Kidney (tissue), 13 donors: ENCODE measurements at regions not wholly inside any gene's neighbourhood (a gene's known extent, or its start where the extent isn't known, plus 50 kb on each side); places are given as distances from the start of the nearest gene placed in this dataset.

Experiments
- DNase-seq, 5 donors: peaks; one replicate each; pipeline ENCODE4 v3.0.0-alpha.2; 2013 to 2020
- FAIRE-seq: peaks from 2 replicates; lab custom pipeline; 2012; peaks lifted over from hg19 to GRCh38; lab: Jason Lieb, UNC
- H3K27ac ChIP-seq, 2 donors: one replicate each; pipeline ENCODE4 v1.7.0; 2013; ENCODE audit warnings: low read depth in 2 of 2, low read length in 2 of 2, inconsistent platforms in 1 of 2
- H3K27me3 ChIP-seq: one replicate; pipeline ENCODE4 v1.7.1; 2013; ENCODE audit warnings: low read length, inconsistent platforms; ENCODE audit not compliant: control insufficient read depth, insufficient read depth
- H3K36me3 ChIP-seq, 3 donors: one replicate each; pipeline versions ENCODE4 v1.7.0 to v1.7.1; 2013; ENCODE audit warnings: low read length in 3 of 3, control low read depth in 1 of 3, inconsistent platforms in 1 of 3; ENCODE audit not compliant: insufficient read depth in 3 of 3, control insufficient read depth in 2 of 3
- H3K4me1 ChIP-seq, 3 donors: one replicate each; pipeline versions ENCODE4 v1.7.0 to v1.7.1; 2013; ENCODE audit warnings: low read length in 3 of 3, inconsistent platforms in 1 of 3, low read depth in 1 of 3; ENCODE audit not compliant: control insufficient read depth in 2 of 3, insufficient read depth in 2 of 3
- H3K4me3 ChIP-seq, 3 donors: one replicate each; pipeline versions ENCODE4 v1.7.0 to v1.8.1; 2013; ENCODE audit warnings: low read length in 3 of 3, control low read depth in 1 of 3, inconsistent platforms in 1 of 3
- H3K9ac ChIP-seq, 3 donors: one replicate each; pipeline versions ENCODE4 v1.7.0 to v1.7.1; 2013; ENCODE audit warnings: low read length in 3 of 3, control low read depth in 1 of 3, inconsistent platforms in 1 of 3
- H3K9me3 ChIP-seq, 3 donors: one replicate each; pipeline versions ENCODE4 v1.7.0 to v1.7.1; 2013; ENCODE audit warnings: low read length in 3 of 3, control low read depth in 1 of 3, inconsistent platforms in 1 of 3; ENCODE audit not compliant: control insufficient read depth in 2 of 3, insufficient read depth in 1 of 3
- intact Hi-C: fragments of 100-400 bp; cut with DNase I; formaldehyde crosslinking; loops from one replicate; pipeline ENCODE4 v1.11.1; 2022
- TF ChIP-seq, protein P1 (sequence below): IDR thresholded peaks from 3 replicates; pipeline ENCODE4 v1.5.1; 2012; ENCODE audit warnings: mild to moderate bottlenecking, moderate library complexity, borderline replicate concordance; ENCODE audit not compliant: insufficient read depth; ENCODE audit errors: extremely low read depth
- donor health status: control.
- donor health status: control.
- donor health status: control.
- donor health status: control.
- donor health status: control.
- donor health status: DM: yes; HTN: yes; CAD: no.
- donor health status: Normal renal cell carcinoma (clear cell type).

DNA sequence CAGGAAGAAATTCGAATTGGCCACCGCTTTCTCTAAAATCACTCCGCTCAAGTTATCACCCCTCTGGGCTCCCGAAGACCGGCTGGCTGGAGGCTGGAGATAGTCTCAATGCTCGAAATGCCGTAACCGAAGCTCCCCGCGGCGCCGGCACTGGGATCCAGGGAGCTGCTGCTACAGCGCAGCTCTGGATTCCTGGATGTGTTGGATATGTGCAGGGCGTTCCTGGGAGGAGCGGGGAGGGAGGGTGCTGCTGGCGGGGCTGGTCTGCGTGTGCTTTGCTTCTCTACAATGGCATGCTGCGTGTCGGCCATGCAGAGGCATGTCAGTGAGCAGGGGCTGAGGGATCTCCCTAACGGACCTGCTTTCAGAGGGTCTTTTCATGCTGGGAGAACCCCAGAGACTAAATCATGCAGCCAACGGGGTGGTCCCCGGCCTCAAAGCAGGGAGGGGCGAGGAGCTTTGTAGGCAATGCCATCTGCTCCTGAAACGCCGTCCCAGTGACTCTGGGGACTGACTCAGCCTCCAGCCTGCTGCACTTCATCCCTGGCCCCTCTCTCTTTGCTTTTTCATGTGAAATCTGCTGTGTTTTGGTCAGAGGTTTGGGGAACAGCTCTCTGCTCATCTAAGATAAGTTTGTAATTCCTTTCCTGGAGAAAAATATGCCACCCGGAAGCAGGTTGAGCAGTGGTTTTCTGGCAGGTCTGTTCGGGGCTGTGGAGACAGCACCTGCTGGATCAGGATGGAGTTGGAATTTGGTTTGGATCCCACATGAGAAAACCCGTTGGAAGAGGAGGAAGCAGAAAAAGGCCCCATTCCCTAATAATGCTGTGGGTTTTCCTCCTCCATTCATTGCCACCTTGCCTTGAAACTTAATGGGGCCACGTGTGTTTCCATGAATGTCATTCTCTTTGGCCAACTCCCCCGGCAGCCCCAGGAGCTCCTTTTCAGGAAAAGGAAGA is 311.4 kb downstream of the SEC14L1 start:
- H3K4me3 ChIP-seq, result peak overlapping the region; percentile 36 to 68 (median 64)
- FAIRE-seq (no peak), DNase-seq (peak in 4 of 5 donors; percentile 82 to 89 (median 86))
- H3K9ac ChIP-seq, result peak overlapping the region in 2 of 3 donors; percentile 38 to 81
- intact Hi-C loops, result no loop called here
- H3K27me3 ChIP-seq, result no peaks in the 10 kb centered on the region
- H3K27ac ChIP-seq, result peak overlapping the region; percentile 63 to 76
- H3K9me3 ChIP-seq, result no peaks in the 10 kb centered on the region
- H3K36me3 ChIP-seq, result no peaks in the 10 kb centered on the region
- peaks cover 0 to 42% (median 31%) of the 10 kb centered on the region in 3 donors for H3K4me1 ChIP-seq
- TF ChIP-seq, protein P1, sequence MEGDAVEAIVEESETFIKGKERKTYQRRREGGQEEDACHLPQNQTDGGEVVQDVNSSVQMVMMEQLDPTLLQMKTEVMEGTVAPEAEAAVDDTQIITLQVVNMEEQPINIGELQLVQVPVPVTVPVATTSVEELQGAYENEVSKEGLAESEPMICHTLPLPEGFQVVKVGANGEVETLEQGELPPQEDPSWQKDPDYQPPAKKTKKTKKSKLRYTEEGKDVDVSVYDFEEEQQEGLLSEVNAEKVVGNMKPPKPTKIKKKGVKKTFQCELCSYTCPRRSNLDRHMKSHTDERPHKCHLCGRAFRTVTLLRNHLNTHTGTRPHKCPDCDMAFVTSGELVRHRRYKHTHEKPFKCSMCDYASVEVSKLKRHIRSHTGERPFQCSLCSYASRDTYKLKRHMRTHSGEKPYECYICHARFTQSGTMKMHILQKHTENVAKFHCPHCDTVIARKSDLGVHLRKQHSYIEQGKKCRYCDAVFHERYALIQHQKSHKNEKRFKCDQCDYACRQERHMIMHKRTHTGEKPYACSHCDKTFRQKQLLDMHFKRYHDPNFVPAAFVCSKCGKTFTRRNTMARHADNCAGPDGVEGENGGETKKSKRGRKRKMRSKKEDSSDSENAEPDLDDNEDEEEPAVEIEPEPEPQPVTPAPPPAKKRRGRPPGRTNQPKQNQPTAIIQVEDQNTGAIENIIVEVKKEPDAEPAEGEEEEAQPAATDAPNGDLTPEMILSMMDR, result no peak

DNA sequence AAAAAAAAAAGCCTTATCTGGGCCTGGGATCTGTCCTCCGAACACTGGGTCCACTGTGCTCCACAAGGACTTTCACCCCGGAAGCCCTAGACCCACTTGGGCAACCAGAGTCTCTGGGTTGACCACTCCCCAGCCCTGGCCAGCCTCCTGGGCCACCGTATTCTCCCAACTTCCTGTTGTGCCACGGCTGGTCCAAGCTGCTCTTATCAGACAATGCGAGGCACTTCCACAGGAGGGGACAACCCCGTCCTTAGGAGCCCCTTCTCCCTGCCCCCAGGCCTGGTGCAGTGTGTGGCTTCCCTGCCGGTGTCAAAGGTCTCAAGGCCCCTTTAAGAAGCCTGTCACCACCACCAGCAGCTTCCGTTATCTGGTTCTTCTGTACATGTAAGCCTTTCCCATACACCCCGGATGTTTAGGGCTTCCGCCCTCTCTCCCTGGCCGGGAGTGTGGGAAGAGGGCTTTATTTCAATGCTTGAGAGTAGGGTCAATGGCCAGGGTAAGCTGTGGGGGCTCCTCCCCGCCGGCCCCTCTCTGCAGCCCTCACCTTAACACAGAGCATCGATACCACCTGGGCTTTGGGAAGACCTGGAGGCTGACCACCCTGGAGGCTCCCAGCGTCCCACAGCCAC is 313.0 kb downstream of the SEC14L1 start:
- no peak overlapping the region for H3K9ac ChIP-seq
- no peak overlapping the region for H3K27ac ChIP-seq
- H3K27me3 ChIP-seq, result no peaks in the 10 kb centered on the region
- intact Hi-C loops, result no loop called here
- H3K4me1 ChIP-seq, result peaks cover 0 to 42% (median 31%) of the 10 kb centered on the region in 3 donors
- TF ChIP-seq, protein P1, result no peak
- FAIRE-seq (no peak), DNase-seq (no peak)
- no peak overlapping the region for H3K4me3 ChIP-seq
- H3K9me3 ChIP-seq, result no peaks in the 10 kb centered on the region
- no peaks in the 10 kb centered on the region for H3K36me3 ChIP-seq

DNA sequence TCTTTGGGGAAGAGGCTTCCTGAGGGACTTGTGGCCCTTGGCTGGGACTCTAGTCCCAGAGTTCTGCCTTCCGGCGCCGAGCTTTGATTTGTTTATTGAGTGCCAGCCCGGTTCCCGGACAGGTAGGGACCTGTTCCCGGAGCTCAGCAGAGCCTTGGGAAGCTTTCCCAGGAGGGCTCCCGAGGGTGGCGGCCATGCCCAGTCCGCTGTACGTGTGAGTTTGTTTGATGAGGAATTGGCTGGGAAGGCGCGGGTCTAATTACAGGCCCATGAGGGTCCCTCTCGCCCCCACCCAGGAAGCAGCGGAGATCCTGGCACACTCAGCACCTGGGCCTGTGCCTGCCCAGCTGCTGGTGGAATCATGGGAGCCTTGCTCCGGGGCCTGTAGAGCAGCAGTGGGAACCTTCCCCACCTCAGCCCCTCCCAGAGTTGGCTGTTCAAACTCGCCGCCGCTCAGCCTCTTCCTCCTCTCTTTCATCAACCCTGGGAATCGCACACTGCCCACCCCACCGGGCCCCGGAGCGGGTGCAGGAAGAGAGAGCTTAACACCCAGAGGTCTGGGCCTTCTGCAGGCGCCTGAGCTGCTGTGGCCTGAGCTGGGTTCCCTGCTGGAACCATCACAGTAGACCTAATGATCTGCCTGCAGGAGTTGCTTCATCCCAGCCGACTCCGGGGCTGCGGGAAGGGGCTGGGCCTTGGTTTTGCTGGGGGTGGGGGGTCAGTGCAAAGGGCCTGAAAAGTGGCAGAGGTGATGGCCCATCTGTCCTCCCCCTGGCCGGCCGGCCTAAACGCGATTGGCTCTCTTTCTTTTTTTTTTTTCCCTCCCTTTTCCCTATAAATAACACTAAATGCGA is 313.7 kb downstream of the SEC14L1 start:
- DNase-seq (no peak), FAIRE-seq (no peak)
- TF ChIP-seq, protein P1, result no peak
- peaks cover 0 to 39% (median 30%) of the 10 kb centered on the region in 3 donors for H3K4me1 ChIP-seq
- H3K9me3 ChIP-seq, result no peaks in the 10 kb centered on the region
- H3K9ac ChIP-seq, result no peak overlapping the region
- H3K27ac ChIP-seq, result no peak overlapping the region
- H3K27me3 ChIP-seq, result no peaks in the 10 kb centered on the region
- no peak overlapping the region for H3K4me3 ChIP-seq
- no peaks in the 10 kb centered on the region for H3K36me3 ChIP-seq
- intact Hi-C loops, result no loop called here
